ENCODE measurements at regions not wholly inside any gene's neighbourhood (a gene's known extent, or its start where the extent isn't known, plus 50 kb on each side); places are given as distances from the start of the nearest gene placed in this dataset.

- TF ChIP-seq POLR2A (IDR thresholded peaks at IDR 0.05) = no peak
- no peak for TF ChIP-seq CTCF (IDR thresholded peaks at IDR 0.05)
Observed at GRCh38 chr9:31359071-31359470, 1025.4 kb upstream of the ACO1 start.

Data from lower leg skin (tissue), 3 donors.